H9 (cell line): ENCODE measurements at regions not wholly inside any gene's neighbourhood (a gene's known extent, or its start where the extent isn't known, plus 50 kb on each side); places are given as distances from the start of the nearest gene placed in this dataset.
"Not testable (repeated sequence)": the region's sequence is repeated elsewhere in the genome, so short reads cannot be mapped to it uniquely, and the experiment has no call there.

Experiments
- DNase-seq: peaks from one replicate; pipeline ENCODE4 v3.0.0-alpha.2; 2017
- H2AFZ ChIP-seq: one replicate; pipeline ENCODE4 v1.6.1; 2013; ENCODE audit warnings: mild to moderate bottlenecking, low read length, control low read depth, moderate library complexity
- H2AK5ac ChIP-seq: 2 replicates; pipeline ENCODE4 v1.6.1; 2013; ENCODE audit warnings: low read length, control low read depth, mixed read lengths; ENCODE audit not compliant: insufficient read length
- H2BK120ac ChIP-seq: one replicate; pipeline ENCODE4 v1.6.1; 2013; ENCODE audit warnings: low read depth, mild to moderate bottlenecking, low read length, control low read depth, inconsistent platforms; ENCODE audit not compliant: poor library complexity, severe bottlenecking
- H2BK12ac ChIP-seq: 2 replicates; pipeline ENCODE4 v1.6.1; 2013; ENCODE audit warnings: low read length, control low read depth, mixed read lengths, low read depth; ENCODE audit not compliant: insufficient read length
- H2BK15ac ChIP-seq: 2 replicates; pipeline ENCODE4 v1.6.1; 2013; ENCODE audit warnings: low read depth, low read length, control low read depth
- H2BK20ac ChIP-seq: one replicate; pipeline ENCODE4 v1.6.1; 2013; ENCODE audit warnings: low read depth, mild to moderate bottlenecking, low read length, control low read depth, inconsistent platforms; ENCODE audit not compliant: poor library complexity, severe bottlenecking
- H2BK5ac ChIP-seq: 2 replicates; pipeline ENCODE4 v1.6.1; 2013; ENCODE audit warnings: low read length, control low read depth, mixed read lengths; ENCODE audit not compliant: insufficient read length
- H3K14ac ChIP-seq: 2 replicates; pipeline ENCODE4 v1.6.1; 2013; ENCODE audit warnings: low read length, control low read depth; ENCODE audit not compliant: insufficient read depth
- H3K18ac ChIP-seq: 2 replicates; pipeline ENCODE4 v1.6.1; 2013; ENCODE audit warnings: low read depth, mild to moderate bottlenecking, mixed read lengths, low read length, control low read depth; ENCODE audit not compliant: insufficient read length
- H3K23ac ChIP-seq: 2 replicates; pipeline ENCODE4 v1.6.1; 2013; ENCODE audit warnings: low read length, control low read depth, mixed read lengths, low read depth; ENCODE audit not compliant: insufficient read length
- H3K23me2 ChIP-seq: 2 replicates; pipeline ENCODE4 v1.6.1; 2013; ENCODE audit warnings: low read depth, mild to moderate bottlenecking, mixed read lengths, low read length, control low read depth; ENCODE audit not compliant: insufficient read length, poor library complexity, severe bottlenecking
- H3K27ac ChIP-seq: 2 replicates; pipeline ENCODE4 v1.5.1; 2013; ENCODE audit warnings: low read length, control low read depth, mixed read lengths, low read depth; ENCODE audit not compliant: insufficient read length
- H3K27me3 ChIP-seq: 2 replicates; pipeline ENCODE4 v1.6.1; 2013; ENCODE audit warnings: low read length, control low read depth, inconsistent platforms; ENCODE audit not compliant: insufficient read depth
- H3K4ac ChIP-seq: 2 replicates; pipeline ENCODE4 v1.6.1; 2013; ENCODE audit warnings: low read depth, mild to moderate bottlenecking, control low read depth, inconsistent platforms, low read length, moderate library complexity
- H3K4me1 ChIP-seq: 2 replicates; pipeline ENCODE4 v1.6.1; 2013; ENCODE audit warnings: low read length, control low read depth, inconsistent platforms; ENCODE audit not compliant: insufficient read depth
- H3K4me2 ChIP-seq: 2 replicates; pipeline ENCODE4 v1.6.1; 2013; ENCODE audit warnings: low read length, control low read depth, mixed read lengths; ENCODE audit not compliant: insufficient read length, insufficient read depth
- H3K56ac ChIP-seq: 2 replicates; pipeline ENCODE4 v1.6.1; 2013; ENCODE audit warnings: low read depth, mild to moderate bottlenecking, mixed read lengths, low read length, control low read depth; ENCODE audit not compliant: insufficient read length
- H3K79me1 ChIP-seq: 2 replicates; pipeline ENCODE4 v1.6.1; 2013; ENCODE audit warnings: low read depth, mild to moderate bottlenecking, moderate library complexity, low read length, control low read depth, inconsistent platforms; ENCODE audit not compliant: insufficient read depth, poor library complexity, severe bottlenecking
- H3K79me2 ChIP-seq: 2 replicates; pipeline ENCODE4 v1.6.1; 2013; ENCODE audit warnings: low read length, control low read depth, inconsistent platforms; ENCODE audit not compliant: insufficient read depth
- H3K9ac ChIP-seq: 2 replicates; pipeline ENCODE4 v1.6.1; 2013; ENCODE audit warnings: low read length, control low read depth, mixed read lengths; ENCODE audit not compliant: insufficient read length; ENCODE audit errors: extremely low read depth
- H3K9me3 ChIP-seq: one replicate; pipeline ENCODE4 v1.6.1; 2013; ENCODE audit warnings: low read depth, low read length, inconsistent platforms; ENCODE audit not compliant: control insufficient read depth
- H3T11ph ChIP-seq: one replicate; pipeline ENCODE4 v1.6.1; 2013; ENCODE audit warnings: mild to moderate bottlenecking, low read length, control low read depth, inconsistent platforms
- H4K20me1 ChIP-seq: one replicate; pipeline ENCODE4 v1.6.1; 2013; ENCODE audit not compliant: control insufficient read depth, insufficient read length, insufficient read depth
- H4K5ac ChIP-seq: 2 replicates; pipeline ENCODE4 v1.6.1; 2013; ENCODE audit warnings: low read depth, mild to moderate bottlenecking, mixed read lengths, low read length, control low read depth; ENCODE audit not compliant: insufficient read length
- H4K8ac ChIP-seq: replicated peaks from 2 replicates; pipeline ENCODE4 v1.6.1; 2013; ENCODE audit warnings: low read length, control low read depth, mixed read lengths, low read depth; ENCODE audit not compliant: insufficient read length
- H4K91ac ChIP-seq: 2 replicates; pipeline ENCODE4 v1.6.1; 2013; ENCODE audit warnings: low read depth, mild to moderate bottlenecking, moderate library complexity, mixed read lengths, low read length, control low read depth; ENCODE audit not compliant: insufficient read length
- H3K27ac Mint-ChIP-seq, 3 experiments: 2 replicates in 2 of 3; 3 replicates in 1 of 3; pipeline ENCODE4 v1.8.0; 2020 to 2021; ENCODE audit warnings: mixed read lengths in 3 of 3, mild to moderate bottlenecking in 1 of 3, moderate library complexity in 1 of 3
- H3K27me3 Mint-ChIP-seq: 2 replicates; pipeline ENCODE4 v1.8.0; 2021; ENCODE audit warnings: low read depth, mild to moderate bottlenecking, moderate library complexity, mixed read lengths
- H3K36me3 Mint-ChIP-seq, 3 experiments: 2 replicates in 2 of 3; 3 replicates in 1 of 3; pipeline ENCODE4 v1.8.0; 2020 to 2021; ENCODE audit warnings: low read depth in 3 of 3, mixed read lengths in 3 of 3; ENCODE audit not compliant: insufficient read depth in 1 of 3
- H3K4me1 Mint-ChIP-seq, 2 experiments: 2 replicates each; pipeline ENCODE4 v1.8.0; 2020; ENCODE audit warnings: mixed read lengths in 2 of 2
- H3K4me3 Mint-ChIP-seq, 2 experiments: 2 replicates in 1 of 2; 3 replicates in 1 of 2; pipeline ENCODE4 v1.8.0; 2020 to 2021; ENCODE audit warnings: mild to moderate bottlenecking in 2 of 2, mixed read lengths in 2 of 2, moderate library complexity in 1 of 2
- H3K9me3 Mint-ChIP-seq, 2 experiments: 2 replicates in 1 of 2; 3 replicates in 1 of 2; pipeline ENCODE4 v1.8.0; 2020; ENCODE audit warnings: mild to moderate bottlenecking in 2 of 2, mixed read lengths in 2 of 2, moderate library complexity in 1 of 2
- CTCF ChIP-seq: fragments of 200-600 bp; sonication (generic); conservative IDR thresholded peaks from 3 replicates; pipeline ENCODE4 v1.8.0; 2021; ENCODE audit warnings: antibody characterized with exemption, mild to moderate bottlenecking
- WGBS: extraction: QIAGEN DNeasy Blood & Tissue Kit; methylation state at CpG from one replicate; pipeline ENCODE4 v1.1.7; 2013; ENCODE audit warnings: missing lambda C conversion rate, low lambda C conversion rate, mixed read lengths; ENCODE audit not compliant: insufficient read length; ENCODE audit errors: extremely low coverage; 5-methylcytosine and 5-hydroxymethylcytosine counted together

- H2BK120ac ChIP-seq = no peak overlapping the region
- peaks cover 96% of the 10 kb centered on the region for H3K27me3 Mint-ChIP-seq
- H2BK15ac ChIP-seq = no peak overlapping the region
- H4K5ac ChIP-seq = no peak overlapping the region
- no peak overlapping the region for H3K9ac ChIP-seq
- no peak for DNase-seq
- H3K27ac Mint-ChIP-seq = no peak overlapping the region
- H3K9me3 ChIP-seq = no peaks in the 10 kb centered on the region
- no peak overlapping the region for H3T11ph ChIP-seq
- H3K23me2 ChIP-seq = no peaks in the 10 kb centered on the region
- H2AK5ac ChIP-seq = no peak overlapping the region
- H2BK12ac ChIP-seq = no peak overlapping the region
- H3K23ac ChIP-seq = no peak overlapping the region
- H3K79me2 ChIP-seq = no peaks in the 10 kb centered on the region
- H2BK20ac ChIP-seq = no peak overlapping the region
- H3K4me3 Mint-ChIP-seq = no peak overlapping the region
- H2BK5ac ChIP-seq = no peak overlapping the region
- H3K4me1 Mint-ChIP-seq = peaks cover 0 to 3% of the 10 kb centered on the region in 2 experiments; a peak in 2 of 4 replicates
- H2AFZ ChIP-seq = no peak overlapping the region
- TF ChIP-seq CTCF = no peak
- no CpG with 5 or more reads among the region's 4 CpGs for WGBS
- no peak overlapping the region for H4K8ac ChIP-seq
- H3K79me1 ChIP-seq = no peaks in the 10 kb centered on the region
- no peak overlapping the region for H3K4me2 ChIP-seq
- H3K18ac ChIP-seq = no peak overlapping the region
- H3K9me3 Mint-ChIP-seq = no peaks in the 10 kb centered on the region
- H4K91ac ChIP-seq = no peak overlapping the region
- H4K20me1 ChIP-seq = no peaks in the 10 kb centered on the region
- H3K27ac ChIP-seq = no peak overlapping the region
- no peak overlapping the region for H3K4ac ChIP-seq
- no peaks in the 10 kb centered on the region for H3K4me1 ChIP-seq
- H3K56ac ChIP-seq = no peak overlapping the region
- no peak overlapping the region for H3K14ac ChIP-seq
- peaks cover 57% of the 10 kb centered on the region for H3K27me3 ChIP-seq
- no peaks in the 10 kb centered on the region for H3K36me3 Mint-ChIP-seq
Observed at GRCh38 chr22:22176929-22177616, 67.5 kb upstream of the VPREB1 start.

- not testable (repeated sequence) for H3K4me2 ChIP-seq, H4K8ac ChIP-seq, H3K4ac ChIP-seq, H3K4me3 Mint-ChIP-seq, H4K91ac ChIP-seq, H3K9me3 Mint-ChIP-seq, H2AK5ac ChIP-seq, H2BK120ac ChIP-seq, H4K5ac ChIP-seq, H3K4me1 Mint-ChIP-seq, H3K79me1 ChIP-seq, H2BK5ac ChIP-seq, H2AFZ ChIP-seq, H3K23ac ChIP-seq, H3K79me2 ChIP-seq, H3K18ac ChIP-seq, H3K9ac ChIP-seq, H2BK20ac ChIP-seq, H3K4me1 ChIP-seq, H3T11ph ChIP-seq, H3K56ac ChIP-seq, H3K23me2 ChIP-seq, H2BK15ac ChIP-seq, H4K20me1 ChIP-seq, H3K9me3 ChIP-seq, H3K27ac Mint-ChIP-seq, H3K36me3 Mint-ChIP-seq, DNase-seq, H3K27ac ChIP-seq, H2BK12ac ChIP-seq, H3K14ac ChIP-seq
- H3K27me3 ChIP-seq = peaks cover 44% of the 10 kb centered on the region
- WGBS = no CpG with 5 or more reads among the region's 6 CpGs
- peaks cover 95% of the 10 kb centered on the region for H3K27me3 Mint-ChIP-seq
Observed at GRCh38 chr22:22172896-22173628, 71.5 kb upstream of the VPREB1 start.
